Left ventricle myocardium inferior (tissue), 1 donor: ENCODE measurements at regions not wholly inside any gene's neighbourhood (a gene's known extent, or its start where the extent isn't known, plus 50 kb on each side); places are given as distances from the start of the nearest gene placed in this dataset.

Experiments
- DNase-seq: peaks from one replicate; pipeline ENCODE4 v3.0.0-alpha.2; 2020
- H3K27ac ChIP-seq: fragments of 200-600 bp; replicated peaks from 2 replicates; pipeline ENCODE4 v1.8.0; 2021
- H3K27me3 ChIP-seq: fragments of 200-600 bp; 2 replicates; pipeline ENCODE4 v1.8.0; 2021; ENCODE audit warnings: low read depth
- H3K36me3 ChIP-seq: fragments of 200-600 bp; 2 replicates; pipeline ENCODE4 v1.8.0; 2021
- H3K4me1 ChIP-seq: fragments of 200-600 bp; 2 replicates; pipeline ENCODE4 v1.8.0; 2021
- H3K4me3 ChIP-seq: fragments of 200-600 bp; 2 replicates; pipeline ENCODE4 v1.8.0; 2021; ENCODE audit warnings: mild to moderate bottlenecking, moderate library complexity
- H3K9me3 ChIP-seq: fragments of 200-600 bp; replicated peaks from 2 replicates; pipeline ENCODE4 v1.8.0; 2021
- CTCF ChIP-seq: fragments of 200-600 bp; IDR thresholded peaks from 2 replicates; pipeline ENCODE4 v1.8.0; 2021; ENCODE audit warnings: antibody characterized with exemption, mild to moderate bottlenecking, borderline replicate concordance
- intact Hi-C: fragments of 100-400 bp; cut with micrococcal nuclease; formaldehyde crosslinking; loops from one replicate; pipeline ENCODE4 v1.11.0; 2022
- donor health status: DM: no; HTN: yes; CAD: no; lungs with severe emphysema.

DNA sequence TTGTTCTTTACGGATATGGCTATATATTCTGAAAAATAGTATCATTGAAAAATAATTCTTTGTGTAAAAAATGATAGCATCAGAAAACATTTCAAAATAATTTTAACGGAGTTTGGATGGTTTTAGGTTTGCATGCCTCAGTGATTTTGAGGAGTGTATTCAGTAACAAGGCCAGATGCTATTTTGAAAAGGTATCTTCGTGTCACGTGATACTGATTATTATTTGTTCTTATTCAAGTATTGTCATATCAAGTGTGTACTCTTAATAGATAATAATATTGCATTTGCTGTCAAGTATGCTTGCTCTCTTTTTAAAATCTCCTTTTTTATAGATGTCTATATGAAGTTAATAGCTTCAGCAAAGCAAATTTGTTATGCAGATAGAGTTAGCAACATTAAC lies 313.1 kb upstream of the PTPRD start:
- DNase-seq, result no peak
- intact Hi-C loops, result no loop called here
- Histone ChIP-seq H3K9me3 (no peaks in the 10 kb centered on the region), H3K27ac (no peak overlapping the region), H3K36me3 (no peaks in the 10 kb centered on the region), H3K4me1 (no peaks in the 10 kb centered on the region), H3K4me3 (no peak overlapping the region), H3K27me3 (no peaks in the 10 kb centered on the region)
- no peak for TF ChIP-seq CTCF

- no peaks in the 10 kb centered on the region for H3K9me3 ChIP-seq
- TF ChIP-seq CTCF, result no peak
- H3K4me3 ChIP-seq, result no peak overlapping the region
- intact Hi-C loops, result no loop called here
- DNase-seq, result no peak
- no peaks in the 10 kb centered on the region for H3K36me3 ChIP-seq
- H3K27me3 ChIP-seq, result no peaks in the 10 kb centered on the region
- no peaks in the 10 kb centered on the region for H3K4me1 ChIP-seq
- H3K27ac ChIP-seq, result no peak overlapping the region
Measured at GRCh38 chr9:10928372-10928771, 315.6 kb upstream of the PTPRD start.

DNA sequence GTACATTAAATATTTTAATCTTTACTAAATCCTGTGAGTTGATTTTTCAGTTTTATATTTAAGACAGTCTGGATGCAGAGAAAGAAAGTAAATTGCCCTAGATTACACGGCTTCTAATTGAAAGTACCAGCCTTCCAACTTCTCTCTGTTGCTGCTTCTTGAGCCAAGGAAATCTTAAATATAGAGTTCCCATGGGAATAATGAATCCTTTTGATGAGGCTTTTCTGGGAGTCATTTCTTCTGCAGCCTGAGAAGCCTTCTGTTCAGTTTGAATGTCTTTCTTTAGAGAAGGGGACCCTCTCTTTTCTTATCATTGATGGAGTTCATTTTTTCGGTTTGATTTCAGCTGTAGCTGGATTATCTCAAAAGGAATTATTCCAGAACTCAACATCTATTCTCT lies 317.3 kb upstream of the PTPRD start:
- intact Hi-C loops, result no loop called here
- DNase-seq, result no peak
- no peaks in the 10 kb centered on the region for H3K4me1 ChIP-seq
- TF ChIP-seq CTCF, result no peak
- no peaks in the 10 kb centered on the region for H3K9me3 ChIP-seq
- no peak overlapping the region for H3K27ac ChIP-seq
- no peaks in the 10 kb centered on the region for H3K36me3 ChIP-seq
- H3K4me3 ChIP-seq, result no peak overlapping the region
- H3K27me3 ChIP-seq, result no peaks in the 10 kb centered on the region

DNA sequence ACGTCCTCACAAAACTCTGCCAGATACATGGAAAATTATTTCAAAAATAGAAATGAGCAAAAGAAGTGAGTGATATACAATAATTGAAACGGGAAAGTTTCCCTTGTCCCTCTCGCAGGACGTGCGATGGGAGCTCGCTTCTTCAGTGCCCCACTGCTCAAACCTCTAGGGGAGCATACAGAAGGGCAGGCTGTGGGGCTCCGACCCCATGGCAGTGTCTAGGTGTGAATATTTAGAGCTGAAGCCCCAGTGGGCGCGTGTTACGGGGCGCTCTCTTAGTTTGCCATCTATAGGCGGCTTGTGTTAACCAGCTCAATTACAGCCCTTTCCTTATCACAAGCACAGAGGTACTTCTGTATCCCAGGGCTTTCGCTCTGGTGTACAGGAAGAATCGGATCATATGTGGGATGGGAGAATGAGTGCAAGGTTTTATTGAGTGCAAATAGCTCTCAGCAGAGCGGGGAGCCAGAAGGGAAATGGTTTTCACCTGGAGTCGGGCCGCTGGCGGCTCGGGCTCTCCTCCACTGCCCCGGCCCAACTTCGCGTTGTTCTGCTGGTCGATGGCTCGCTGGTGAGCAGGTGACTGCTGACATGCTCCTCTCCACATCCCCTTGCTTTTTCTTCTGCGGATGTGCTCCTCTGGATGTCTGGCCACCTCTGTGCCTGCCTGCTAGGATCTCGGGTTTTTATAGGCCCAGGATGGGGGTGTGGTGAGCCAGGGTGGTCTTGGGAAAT lies 334.0 kb upstream of the PTPRD start:
- Histone ChIP-seq H3K4me3 (no peak overlapping the region), H3K27me3 (no peaks in the 10 kb centered on the region), H3K27ac (no peak overlapping the region), H3K36me3 (no peaks in the 10 kb centered on the region), H3K9me3 (no peaks in the 10 kb centered on the region), H3K4me1 (no peaks in the 10 kb centered on the region)
- TF ChIP-seq CTCF, result no peak
- no peak for DNase-seq
- intact Hi-C loops, result no loop called here

DNA sequence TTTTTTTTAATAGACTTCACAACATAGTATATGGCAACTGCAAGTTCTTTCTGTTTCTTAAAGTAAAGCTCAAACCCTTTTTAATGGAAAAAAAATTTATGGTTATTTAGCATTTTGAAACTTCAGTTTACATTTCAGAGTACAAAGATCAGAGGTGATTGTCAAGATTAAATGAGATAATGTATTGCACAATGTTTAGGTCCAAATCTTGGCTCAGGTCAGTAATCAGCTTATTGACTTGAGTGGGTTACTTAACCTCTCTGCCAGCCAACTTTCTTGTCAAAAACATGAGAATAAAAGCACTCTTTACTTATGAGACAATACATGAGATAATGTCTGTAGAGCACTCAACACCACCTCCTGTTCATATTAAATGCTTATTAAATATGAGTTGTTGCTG lies 345.1 kb upstream of the PTPRD start:
- H3K36me3 ChIP-seq, result no peaks in the 10 kb centered on the region
- H3K4me1 ChIP-seq, result no peaks in the 10 kb centered on the region
- DNase-seq, result no peak
- TF ChIP-seq CTCF, result no peak
- peaks cover 15% of the 10 kb centered on the region for H3K9me3 ChIP-seq
- no peaks in the 10 kb centered on the region for H3K27me3 ChIP-seq
- no peak overlapping the region for H3K27ac ChIP-seq
- intact Hi-C loops, result no loop called here
- H3K4me3 ChIP-seq, result no peak overlapping the region

DNA sequence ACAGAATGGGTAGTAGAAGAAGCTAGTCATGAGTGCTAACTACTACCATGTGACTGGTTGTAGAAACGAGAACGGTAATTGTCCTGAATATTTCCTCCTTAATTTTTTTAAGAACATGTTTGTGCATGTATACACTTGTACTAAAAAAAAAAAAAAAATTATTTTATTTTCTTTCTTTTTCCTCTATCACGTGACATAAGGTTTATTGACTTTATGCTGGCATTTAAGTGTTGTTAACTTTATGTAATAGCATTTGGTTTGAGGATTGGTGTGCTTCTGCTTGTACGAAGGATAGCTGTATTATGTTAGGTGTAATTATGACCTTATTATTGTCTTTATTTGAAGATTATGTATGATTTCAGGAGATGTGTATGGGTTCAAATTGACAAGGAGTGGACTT lies 349.1 kb upstream of the PTPRD start:
- DNase-seq, result no peak
- H3K36me3 ChIP-seq, result no peaks in the 10 kb centered on the region
- TF ChIP-seq CTCF, result no peak
- H3K4me3 ChIP-seq, result no peak overlapping the region
- H3K9me3 ChIP-seq, result peaks cover 10% of the 10 kb centered on the region
- no peaks in the 10 kb centered on the region for H3K4me1 ChIP-seq
- H3K27ac ChIP-seq, result no peak overlapping the region
- H3K27me3 ChIP-seq, result no peaks in the 10 kb centered on the region
- intact Hi-C loops, result no loop called here
